ENCODE measurements at regions not wholly inside any gene's neighbourhood (a gene's known extent, or its start where the extent isn't known, plus 50 kb on each side); places are given as distances from the start of the nearest gene placed in this dataset.
A peak's percentile ranks its signal among the peaks of the same experiment; 100 is the strongest.

- H3K4me3 ChIP-seq, result no peak overlapping the region
- POLR2A ChIA-PET (ENCODE audit: unreplicated experiment), result no interaction called here
- H3K4me2 ChIP-seq, result no peak overlapping the region
- intact Hi-C loops (cut with micrococcal nuclease; ENCODE audit: unreplicated experiment), result no loop called here
- CTCF ChIA-PET, result no interaction called here
- no peaks in the 10 kb centered on the region for H3K4me1 ChIP-seq (replicated peaks; ENCODE audit: insufficient read depth)
- H3K27ac ChIP-seq, result no peak overlapping the region
- H3K79me2 ChIP-seq (ENCODE audit: low read depth), result no peaks in the 10 kb centered on the region
- no peaks in the 10 kb centered on the region for H4K20me1 ChIP-seq (ENCODE audit: insufficient read depth)
- no TSS peak for BruUV-seq (replicated peaks)
- TF ChIP-seq CTCF (conservative IDR thresholded peaks at IDR 0.05) (no peak), EZH2 (IDR thresholded peaks at IDR 0.05; ENCODE audit: low read depth) (no peak)
- no peaks in the 10 kb centered on the region for H3K36me3 ChIP-seq (ENCODE audit: low read depth)
- H3F3A ChIP-seq (ENCODE audit: insufficient read depth, low read depth), result no peaks in the 10 kb centered on the region
- H2AFZ ChIP-seq, result 0 out of 2 replicates have a peak overlapping the region, but pooled peaks have one; percentile 23
- no peaks in the 10 kb centered on the region for H3K27me3 ChIP-seq (ENCODE audit: insufficient read depth, low read depth)
- peaks cover under 1% of the 10 kb centered on the region; the same call in 1 of the 2 replicates for H3K9me3 ChIP-seq (ENCODE audit: insufficient read depth, low read depth)
- no peak for DNase-seq
- no peaks in the 10 kb centered on the region for H3K9me2 ChIP-seq (ENCODE audit: insufficient read depth)
Observed at GRCh38 chr4:27928761-27929540, 1068.3 kb downstream of the STIM2 start.

DNA sequence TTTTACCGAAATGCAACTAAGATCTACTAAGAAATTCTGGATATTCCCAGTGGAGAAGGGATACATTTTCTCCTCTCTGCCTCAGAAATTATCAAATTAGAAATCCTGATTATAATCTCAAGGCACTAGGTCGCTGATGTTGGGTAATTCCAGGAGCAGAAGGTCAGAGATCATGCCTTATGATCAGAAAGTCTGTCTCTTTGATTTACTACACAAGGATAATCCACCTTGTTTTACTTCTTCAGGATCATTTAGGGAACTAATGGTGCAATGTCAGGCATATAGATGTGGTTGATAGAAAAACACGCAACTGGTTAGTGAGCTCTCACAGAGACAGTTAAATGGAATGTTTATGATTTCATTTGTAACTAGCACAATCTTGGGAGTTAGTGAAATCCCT is 1069.7 kb downstream of the STIM2 start:
- Histone ChIP-seq H3K27me3 (ENCODE audit: insufficient read depth, low read depth) (no peaks in the 10 kb centered on the region), H3K9me2 (ENCODE audit: insufficient read depth) (no peaks in the 10 kb centered on the region), H3K36me3 (ENCODE audit: low read depth) (no peaks in the 10 kb centered on the region), H3K27ac (no peak overlapping the region), H3K4me2 (no peak overlapping the region), H3K9me3 (ENCODE audit: insufficient read depth, low read depth) (no peaks in the 10 kb centered on the region), H4K20me1 (ENCODE audit: insufficient read depth) (no peaks in the 10 kb centered on the region), H3F3A (ENCODE audit: insufficient read depth, low read depth) (no peaks in the 10 kb centered on the region), H3K4me1 (replicated peaks; ENCODE audit: insufficient read depth) (no peaks in the 10 kb centered on the region), H2AFZ (no peak overlapping the region), H3K79me2 (ENCODE audit: low read depth) (no peaks in the 10 kb centered on the region), H3K4me3 (no peak overlapping the region)
- ChIA-PET CTCF (no interaction called here), POLR2A (ENCODE audit: unreplicated experiment) (no interaction called here)
- no peak for DNase-seq
- intact Hi-C loops (cut with micrococcal nuclease; ENCODE audit: unreplicated experiment), result no loop called here
- no peak for TF ChIP-seq EZH2 (IDR thresholded peaks at IDR 0.05; ENCODE audit: low read depth)
- TF ChIP-seq CTCF (conservative IDR thresholded peaks at IDR 0.05), result no peak
- no TSS peak for BruUV-seq (replicated peaks)

DNA sequence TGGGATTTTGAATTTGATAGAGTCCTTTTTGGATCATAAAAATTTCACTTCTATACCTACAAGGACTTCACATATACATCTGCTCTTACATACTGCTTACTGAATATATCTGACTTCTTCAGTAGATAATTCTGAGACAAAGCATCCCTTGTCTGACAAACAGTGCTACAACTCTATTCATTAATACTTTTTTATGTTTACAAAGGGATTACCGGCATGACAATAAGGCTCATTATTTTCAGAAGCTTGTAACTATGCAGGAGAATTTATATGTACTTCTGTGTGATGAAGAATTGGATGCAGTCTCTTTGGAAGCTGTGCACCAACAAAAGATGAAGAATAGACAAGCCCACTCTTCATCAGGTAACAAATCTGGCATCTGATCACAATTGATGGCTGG is 1070.3 kb downstream of the STIM2 start:
- Histone ChIP-seq H3K4me3 (no peak overlapping the region), H3F3A (ENCODE audit: insufficient read depth, low read depth) (no peaks in the 10 kb centered on the region), H3K27me3 (ENCODE audit: insufficient read depth, low read depth) (no peaks in the 10 kb centered on the region), H3K4me2 (no peak overlapping the region), H3K4me1 (replicated peaks; ENCODE audit: insufficient read depth) (no peaks in the 10 kb centered on the region), H3K9me3 (ENCODE audit: insufficient read depth, low read depth) (no peaks in the 10 kb centered on the region), H3K9me2 (ENCODE audit: insufficient read depth) (no peaks in the 10 kb centered on the region), H3K79me2 (ENCODE audit: low read depth) (no peaks in the 10 kb centered on the region), H3K27ac (no peak overlapping the region), H2AFZ (no peak overlapping the region), H3K36me3 (ENCODE audit: low read depth) (no peaks in the 10 kb centered on the region), H4K20me1 (ENCODE audit: insufficient read depth) (no peaks in the 10 kb centered on the region)
- CTCF ChIA-PET, result no interaction called here
- TF ChIP-seq CTCF (conservative IDR thresholded peaks at IDR 0.05) (no peak), EZH2 (IDR thresholded peaks at IDR 0.05; ENCODE audit: low read depth) (no peak)
- intact Hi-C loops (cut with micrococcal nuclease; ENCODE audit: unreplicated experiment), result no loop called here
- BruUV-seq (replicated peaks), result no TSS peak
- POLR2A ChIA-PET (ENCODE audit: unreplicated experiment), result no interaction called here
- DNase-seq, result no peak
